ENCODE measurements at regions not wholly inside any gene's neighbourhood (a gene's known extent, or its start where the extent isn't known, plus 50 kb on each side); places are given as distances from the start of the nearest gene placed in this dataset.

DNA sequence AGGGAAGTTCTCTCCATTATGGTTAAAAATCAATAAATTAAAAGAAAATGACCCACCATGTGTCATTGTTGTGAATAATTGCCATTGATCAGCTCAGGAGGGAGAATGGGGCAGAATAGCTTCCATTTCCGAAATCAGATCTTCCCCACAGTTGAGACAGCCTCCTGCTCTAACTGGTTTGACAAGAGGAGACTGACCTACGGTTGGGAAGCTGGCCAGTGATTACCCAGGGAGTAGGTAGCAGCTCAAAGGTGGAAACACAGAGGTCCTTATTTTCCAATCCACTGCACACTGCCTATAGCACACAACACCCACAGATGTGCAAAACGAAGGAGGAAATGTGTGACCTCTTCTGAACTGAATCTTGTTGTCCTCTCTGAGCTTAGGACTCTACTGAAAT, 69.0 kb upstream of the DAPK1 start:
- Histone ChIP-seq H4K91ac (replicated peaks; ENCODE audit: insufficient read length, low read length) (no peak overlapping the region), H3K4me2 (ENCODE audit: insufficient read depth in 1 of 2, low read depth in 2 of 2, low read length in 2 of 2) (no peak overlapping the region), H2BK12ac (ENCODE audit: low read depth, low read length) (no peak overlapping the region), H3K9ac (replicated peaks in 1 of 4; ENCODE audit: extremely low read depth in 1 of 4, low read depth in 3 of 4, low read length in 3 of 4) (no peak overlapping the region), H2AFZ (ENCODE audit: low read length) (no peak overlapping the region), H3K4me3 (ENCODE audit: extremely low read depth in 1 of 4, insufficient read depth in 2 of 4, low read depth in 3 of 4, low read length in 4 of 4) (no peak overlapping the region), H3K56ac (replicated peaks; ENCODE audit: insufficient read length, low read depth, low read length) (no peak overlapping the region), H3K36me3 (ENCODE audit: control insufficient read depth in 2 of 4, insufficient read depth in 4 of 4, low read length in 3 of 4) (no peaks in the 10 kb centered on the region), H3K79me1 (ENCODE audit: low read depth, low read length) (no peaks in the 10 kb centered on the region), H2BK120ac (replicated peaks; ENCODE audit: low read depth, low read length) (no peak overlapping the region), H3K23me2 (ENCODE audit: low read depth, low read length) (no peaks in the 10 kb centered on the region), H3K4me1 (replicated peaks in 1 of 4; ENCODE audit: control insufficient read depth in 3 of 4, insufficient read depth in 4 of 4, low read length in 3 of 4) (peaks cover 0 to 6% (median 2%) of the 10 kb centered on the region in 4 experiments; a peak in 2 of 7 replicates), H4K5ac (ENCODE audit: insufficient read length, low read depth, low read length) (no peak overlapping the region), H3K79me2 (ENCODE audit: control insufficient read depth in 1 of 2, insufficient read depth in 2 of 2, low read length in 2 of 2) (no peaks in the 10 kb centered on the region), H2BK20ac (ENCODE audit: low read length) (no peak overlapping the region), H2BK15ac (ENCODE audit: low read length) (no peak overlapping the region), H2BK5ac (ENCODE audit: low read depth, low read length) (no peak overlapping the region), H3K27me3 (replicated peaks in 1 of 4; ENCODE audit: control insufficient read depth in 3 of 4, extremely low read depth in 1 of 4, insufficient read depth in 3 of 4, low read length in 3 of 4) (no peaks in the 10 kb centered on the region; a peak in 1 of 7 replicates), H3K4ac (replicated peaks; ENCODE audit: insufficient read length, low read depth, low read length) (no peak overlapping the region), H2AK5ac (ENCODE audit: low read depth, low read length) (no peak overlapping the region), H4K20me1 (replicated peaks in 1 of 2; ENCODE audit: control insufficient read depth in 1 of 2, insufficient read depth in 2 of 2, low read length in 2 of 2) (no peaks in the 10 kb centered on the region), H3K14ac (ENCODE audit: insufficient read length) (no peak overlapping the region), H3K23ac (ENCODE audit: insufficient read length) (no peak overlapping the region), H3K9me3 (ENCODE audit: insufficient read depth in 2 of 2, low read depth in 1 of 2, low read length in 1 of 2) (no peaks in the 10 kb centered on the region), H3K27ac (ENCODE audit: low read depth, low read length) (no peak overlapping the region), H4K8ac (ENCODE audit: extremely low read depth, insufficient read depth, low read length) (no peak overlapping the region), H3K18ac (ENCODE audit: extremely low read depth, low read length) (no peak overlapping the region)
- POLR2A ChIA-PET (ENCODE audit: partially characterized antibody), result interaction anchor here (1.1 to 4.7 kb wide), 3 partner anchors 9 to 42 kb away, joined by 3 to 34 read pairs (median 3); no protein-coding TSS in a partner anchor
- FAIRE-seq, result no peak
- DNase-seq (ENCODE audit: low read depth in 1 of 2, low spot score in 2 of 2), result no peak
- WGBS, 2 experiments (ENCODE audit: extremely low coverage in 1 of 2, insufficient coverage in 1 of 2, insufficient read length in 1 of 2, insufficient replicate concordance in 2 of 2, low coverage in 1 of 2, low lambda C conversion rate in 2 of 2, missing lambda C conversion rate in 1 of 2), result 74% methylated on average over 3 of the region's 3 CpGs; no CpG with 5 or more reads in 1 of the 2 experiments
- CTCF ChIA-PET (ENCODE audit: partially characterized antibody), result interaction anchor here (3.5 kb wide), 1 partner anchor 69 kb away, joined by 12 read pairs; the partner anchor contains the start of gene DAPK1
- TF ChIP-seq SIN3A (conservative IDR thresholded peaks at IDR 0.05 in 1 of 2, IDR thresholded peaks at IDR 0.05 in 1 of 2; ENCODE audit: low read depth in 1 of 2, low read length in 2 of 2), result no peak
- TF ChIP-seq SRF (IDR thresholded peaks at IDR 0.05; ENCODE audit: low read depth, low read length), result no peak
- no peak for TF ChIP-seq SAP30 (IDR thresholded peaks at IDR 0.05; ENCODE audit: insufficient read depth, insufficient replicate concordance, low read length)
